ENCODE measurements at regions not wholly inside any gene's neighbourhood (a gene's known extent, or its start where the extent isn't known, plus 50 kb on each side); places are given as distances from the start of the nearest gene placed in this dataset.

DNA sequence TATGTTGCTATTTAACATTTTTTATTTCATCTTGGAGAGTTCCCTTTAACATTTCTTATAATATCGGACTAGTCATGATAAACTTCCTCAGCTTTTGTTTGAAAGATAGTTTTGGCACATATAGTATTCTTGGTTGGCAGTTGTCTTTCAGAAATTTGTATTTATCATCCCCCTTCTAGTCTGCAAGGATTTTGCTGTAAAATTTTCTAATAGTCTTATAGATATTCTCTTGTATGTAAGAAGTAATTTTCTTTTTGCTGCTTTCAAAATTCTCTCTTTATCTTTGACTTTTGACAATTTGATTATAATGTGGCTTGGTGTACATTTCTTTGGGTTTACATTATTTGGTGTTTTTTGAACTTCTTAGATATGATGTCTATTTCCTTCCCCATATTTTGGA, 116.0 kb upstream of the AVPR1A start:
- TF ChIP-seq, protein P1, sequence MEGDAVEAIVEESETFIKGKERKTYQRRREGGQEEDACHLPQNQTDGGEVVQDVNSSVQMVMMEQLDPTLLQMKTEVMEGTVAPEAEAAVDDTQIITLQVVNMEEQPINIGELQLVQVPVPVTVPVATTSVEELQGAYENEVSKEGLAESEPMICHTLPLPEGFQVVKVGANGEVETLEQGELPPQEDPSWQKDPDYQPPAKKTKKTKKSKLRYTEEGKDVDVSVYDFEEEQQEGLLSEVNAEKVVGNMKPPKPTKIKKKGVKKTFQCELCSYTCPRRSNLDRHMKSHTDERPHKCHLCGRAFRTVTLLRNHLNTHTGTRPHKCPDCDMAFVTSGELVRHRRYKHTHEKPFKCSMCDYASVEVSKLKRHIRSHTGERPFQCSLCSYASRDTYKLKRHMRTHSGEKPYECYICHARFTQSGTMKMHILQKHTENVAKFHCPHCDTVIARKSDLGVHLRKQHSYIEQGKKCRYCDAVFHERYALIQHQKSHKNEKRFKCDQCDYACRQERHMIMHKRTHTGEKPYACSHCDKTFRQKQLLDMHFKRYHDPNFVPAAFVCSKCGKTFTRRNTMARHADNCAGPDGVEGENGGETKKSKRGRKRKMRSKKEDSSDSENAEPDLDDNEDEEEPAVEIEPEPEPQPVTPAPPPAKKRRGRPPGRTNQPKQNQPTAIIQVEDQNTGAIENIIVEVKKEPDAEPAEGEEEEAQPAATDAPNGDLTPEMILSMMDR (IDR thresholded peaks at IDR 0.05), result no peak
- no peak for TF ChIP-seq POLR2A (IDR thresholded peaks at IDR 0.05)
- no peak for TF ChIP-seq EP300 (IDR thresholded peaks at IDR 0.05)
